ENCODE measurements at regions not wholly inside any gene's neighbourhood (a gene's known extent, or its start where the extent isn't known, plus 50 kb on each side); places are given as distances from the start of the nearest gene placed in this dataset.

DNA sequence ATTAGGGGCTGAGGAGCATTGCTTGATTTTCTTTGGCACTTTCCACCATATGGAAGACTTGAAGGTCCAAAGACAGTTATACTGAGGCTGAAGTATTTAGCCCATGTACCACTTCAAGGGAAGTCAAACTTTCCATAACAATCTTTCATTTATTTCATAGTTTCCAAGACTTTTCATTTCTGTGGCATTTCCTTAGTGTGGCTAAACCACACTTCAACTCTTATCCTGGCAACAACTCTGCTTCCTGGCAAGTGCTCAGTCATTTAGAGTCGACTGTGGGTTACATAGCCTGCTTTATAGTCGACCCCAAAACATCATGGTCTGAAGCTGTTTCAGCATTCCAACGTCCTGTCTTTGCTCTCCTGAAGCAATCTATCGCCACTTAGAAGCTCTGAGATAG lies 343.0 kb upstream of the SEMA3D start:
- Mint-ChIP-seq H3K27ac (no peak overlapping the region), H3K27me3 (ENCODE audit: low read depth) (no peaks in the 10 kb centered on the region), H3K4me3 (no peak overlapping the region), H3K4me1 (peaks cover 13% of the 10 kb centered on the region), H3K9me3 (no peaks in the 10 kb centered on the region), H3K36me3 (no peaks in the 10 kb centered on the region)
- DNase-seq (ENCODE audit: low spot score in 2 of 2, unreplicated experiment in 2 of 2) = no peak
- TF ChIP-seq, protein P1, sequence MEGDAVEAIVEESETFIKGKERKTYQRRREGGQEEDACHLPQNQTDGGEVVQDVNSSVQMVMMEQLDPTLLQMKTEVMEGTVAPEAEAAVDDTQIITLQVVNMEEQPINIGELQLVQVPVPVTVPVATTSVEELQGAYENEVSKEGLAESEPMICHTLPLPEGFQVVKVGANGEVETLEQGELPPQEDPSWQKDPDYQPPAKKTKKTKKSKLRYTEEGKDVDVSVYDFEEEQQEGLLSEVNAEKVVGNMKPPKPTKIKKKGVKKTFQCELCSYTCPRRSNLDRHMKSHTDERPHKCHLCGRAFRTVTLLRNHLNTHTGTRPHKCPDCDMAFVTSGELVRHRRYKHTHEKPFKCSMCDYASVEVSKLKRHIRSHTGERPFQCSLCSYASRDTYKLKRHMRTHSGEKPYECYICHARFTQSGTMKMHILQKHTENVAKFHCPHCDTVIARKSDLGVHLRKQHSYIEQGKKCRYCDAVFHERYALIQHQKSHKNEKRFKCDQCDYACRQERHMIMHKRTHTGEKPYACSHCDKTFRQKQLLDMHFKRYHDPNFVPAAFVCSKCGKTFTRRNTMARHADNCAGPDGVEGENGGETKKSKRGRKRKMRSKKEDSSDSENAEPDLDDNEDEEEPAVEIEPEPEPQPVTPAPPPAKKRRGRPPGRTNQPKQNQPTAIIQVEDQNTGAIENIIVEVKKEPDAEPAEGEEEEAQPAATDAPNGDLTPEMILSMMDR (IDR thresholded peaks at IDR 0.05; ENCODE audit: unreplicated experiment) = no peak

DNA sequence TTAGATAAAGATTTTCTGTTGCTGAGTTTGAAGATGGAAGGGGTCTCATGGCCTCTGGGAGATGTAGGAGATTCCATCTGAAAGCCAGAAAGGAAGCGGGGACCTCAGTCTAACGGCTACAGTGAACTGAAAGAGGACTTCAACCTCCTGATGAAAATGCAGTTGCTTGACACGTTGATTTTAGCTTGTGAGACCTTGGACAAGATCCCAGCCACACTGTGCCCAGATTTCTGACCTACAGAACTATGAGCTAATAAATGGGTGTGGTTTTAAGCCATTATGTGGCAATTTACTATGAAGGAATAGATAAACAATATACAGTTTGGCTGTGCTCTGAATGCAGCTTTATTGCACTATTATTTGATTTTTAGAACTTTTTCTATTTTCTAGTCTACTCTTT lies 342.3 kb upstream of the SEMA3D start:
- no peak overlapping the region for H3K4me3 Mint-ChIP-seq
- H3K4me1 Mint-ChIP-seq = peaks cover 16% of the 10 kb centered on the region
- no peaks in the 10 kb centered on the region for H3K9me3 Mint-ChIP-seq
- TF ChIP-seq, protein P1 (IDR thresholded peaks at IDR 0.05; ENCODE audit: unreplicated experiment) = no peak
- peak overlapping the region; percentile 13 for H3K27ac Mint-ChIP-seq
- no peaks in the 10 kb centered on the region for H3K36me3 Mint-ChIP-seq
- no peaks in the 10 kb centered on the region for H3K27me3 Mint-ChIP-seq (ENCODE audit: low read depth)
- DNase-seq (ENCODE audit: low spot score in 2 of 2, unreplicated experiment in 2 of 2) = no peak

DNA sequence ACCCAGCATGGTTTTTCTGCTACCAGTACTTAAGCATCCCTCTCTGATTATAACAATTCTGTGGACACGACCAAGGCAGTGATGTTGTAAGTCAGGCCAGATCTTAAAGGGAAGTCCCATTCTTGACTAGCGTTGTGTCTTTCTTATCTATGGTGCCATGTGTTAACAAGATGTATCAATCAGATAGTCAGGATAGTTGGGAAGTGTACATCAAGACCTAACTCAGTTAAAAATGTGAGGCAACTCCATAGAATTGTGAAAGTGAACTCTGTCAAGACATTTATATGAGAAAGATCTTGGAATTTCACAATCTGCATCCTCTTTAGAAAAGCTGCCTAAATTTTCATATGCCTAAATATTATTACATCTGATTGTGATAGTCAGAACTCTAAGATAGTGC lies 341.7 kb upstream of the SEMA3D start:
- TF ChIP-seq, protein P1 (IDR thresholded peaks at IDR 0.05; ENCODE audit: unreplicated experiment) = no peak
- Mint-ChIP-seq H3K4me1 (peaks cover 16% of the 10 kb centered on the region), H3K27me3 (ENCODE audit: low read depth) (no peaks in the 10 kb centered on the region), H3K9me3 (no peaks in the 10 kb centered on the region), H3K27ac (no peak overlapping the region), H3K4me3 (no peak overlapping the region), H3K36me3 (no peaks in the 10 kb centered on the region)
- DNase-seq (ENCODE audit: low spot score in 2 of 2, unreplicated experiment in 2 of 2) = no peak

DNA sequence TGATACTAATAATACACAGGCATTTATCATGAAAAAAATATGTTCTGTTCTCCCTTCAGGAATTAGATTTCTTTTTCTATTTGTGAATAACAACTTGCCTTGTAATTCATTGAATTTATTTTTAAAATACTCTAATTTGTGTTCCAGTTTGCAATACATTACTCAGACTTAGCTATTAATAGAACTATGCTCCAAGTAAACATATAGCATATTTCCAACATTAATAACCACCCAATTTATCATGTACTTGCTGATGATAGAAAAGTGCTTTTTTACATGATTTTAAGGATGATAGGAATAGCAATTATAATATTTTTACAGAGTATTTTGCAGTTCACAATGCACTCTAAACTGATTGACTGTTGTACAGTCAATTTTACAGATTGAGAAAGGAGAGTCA lies 338.8 kb upstream of the SEMA3D start:
- peaks cover 39% of the 10 kb centered on the region for H3K4me1 Mint-ChIP-seq
- H3K27ac Mint-ChIP-seq = no peak overlapping the region
- no peaks in the 10 kb centered on the region for H3K9me3 Mint-ChIP-seq
- no peaks in the 10 kb centered on the region for H3K36me3 Mint-ChIP-seq
- TF ChIP-seq, protein P1 (IDR thresholded peaks at IDR 0.05; ENCODE audit: unreplicated experiment) = no peak
- no peak overlapping the region for H3K4me3 Mint-ChIP-seq
- H3K27me3 Mint-ChIP-seq (ENCODE audit: low read depth) = no peaks in the 10 kb centered on the region
- DNase-seq (ENCODE audit: low spot score in 2 of 2, unreplicated experiment in 2 of 2) = no peak

DNA sequence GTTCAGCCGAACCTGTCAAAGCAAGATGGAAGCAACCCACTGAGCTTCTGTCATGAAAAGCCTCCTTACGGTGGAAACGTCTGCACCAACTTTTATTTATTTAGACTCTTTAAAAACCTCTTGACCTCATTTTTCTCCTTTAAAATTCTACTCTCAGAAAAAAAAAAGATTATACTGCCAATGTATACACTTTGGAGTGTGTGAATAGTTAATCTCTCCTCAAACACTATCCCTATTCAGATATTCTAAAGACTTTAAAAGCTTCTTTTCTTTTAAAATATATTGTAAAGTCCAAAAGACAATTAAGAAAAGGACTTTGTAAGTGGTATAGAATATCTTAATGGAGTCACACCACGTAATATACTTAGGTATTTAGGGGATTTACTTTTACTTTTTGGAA lies 335.2 kb upstream of the SEMA3D start:
- H3K4me1 Mint-ChIP-seq = peaks cover 32% of the 10 kb centered on the region
- TF ChIP-seq, protein P1 (IDR thresholded peaks at IDR 0.05; ENCODE audit: unreplicated experiment) = no peak
- H3K27me3 Mint-ChIP-seq (ENCODE audit: low read depth) = no peaks in the 10 kb centered on the region
- H3K36me3 Mint-ChIP-seq = peaks cover 2% of the 10 kb centered on the region
- no peak overlapping the region for H3K4me3 Mint-ChIP-seq
- peak overlapping the region; percentile 82 for H3K27ac Mint-ChIP-seq
- DNase-seq (ENCODE audit: low spot score in 2 of 2, unreplicated experiment in 2 of 2) = no peak
- H3K9me3 Mint-ChIP-seq = peaks cover 3% of the 10 kb centered on the region

DNA sequence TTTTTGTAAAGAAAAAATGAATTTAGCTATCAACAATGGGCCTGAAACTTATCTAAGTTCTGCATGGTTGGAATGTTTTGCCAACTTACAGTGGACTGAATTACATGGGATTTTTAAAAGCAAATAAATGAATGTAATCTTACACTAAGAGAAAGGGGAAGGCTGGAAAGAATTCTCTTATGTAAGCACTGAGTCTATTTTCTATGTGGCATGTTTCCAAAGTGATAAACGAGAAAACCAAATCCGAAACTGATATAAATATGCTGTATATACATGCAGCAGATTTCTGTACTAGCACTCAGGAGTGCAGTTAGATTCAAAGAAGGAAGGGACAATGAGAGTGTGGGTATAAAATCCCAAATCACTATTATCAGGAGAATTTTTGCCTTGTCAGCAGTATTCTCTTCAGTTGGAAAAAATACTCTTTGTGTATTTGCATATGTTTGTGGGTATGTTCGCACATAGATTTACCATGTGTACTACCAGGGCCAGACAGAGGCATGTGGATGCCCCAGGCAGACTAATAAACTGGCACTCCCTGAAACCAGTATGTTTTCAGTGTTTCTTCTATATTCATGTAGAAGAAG lies 334.3 kb upstream of the SEMA3D start:
- no peaks in the 10 kb centered on the region for H3K27me3 Mint-ChIP-seq (ENCODE audit: low read depth)
- H3K36me3 Mint-ChIP-seq = peaks cover 2% of the 10 kb centered on the region
- TF ChIP-seq, protein P1 (IDR thresholded peaks at IDR 0.05; ENCODE audit: unreplicated experiment) = no peak
- H3K27ac Mint-ChIP-seq = peak overlapping the region; percentile 82
- peaks cover 3% of the 10 kb centered on the region for H3K9me3 Mint-ChIP-seq
- no peak for DNase-seq (ENCODE audit: low spot score in 2 of 2, unreplicated experiment in 2 of 2)
- H3K4me1 Mint-ChIP-seq = peaks cover 32% of the 10 kb centered on the region
- no peak overlapping the region for H3K4me3 Mint-ChIP-seq
